Activated B cell treated with CpG ODN at 0.5 μM for 24 hours (primary cell): ENCODE measurements at regions not wholly inside any gene's neighbourhood (a gene's known extent, or its start where the extent isn't known, plus 50 kb on each side); places are given as distances from the start of the nearest gene placed in this dataset.

ENCODE experiments used
- ATAC-seq: fragments of 200-7000 bp; cut with Tn5 transposase; one replicate; pipeline ENCODE4 v1.10.0; 2021; ENCODE audit warnings: low read depth, mild to moderate bottlenecking, moderate library complexity
- CTCF ChIA-PET: fragments of 350-600 bp; sonication (Branson Sonifier 250); formaldehyde crosslinking; loops from one replicate; lab custom pipeline; 2021; ENCODE audit warnings: antibody characterized with exemption; lab: Charles Lee
- POLR2A ChIA-PET: fragments of 350-600 bp; sonication (Branson Sonifier 250); formaldehyde crosslinking; loops from one replicate; lab custom pipeline; 2021; ENCODE audit warnings: antibody characterized with exemption; lab: Charles Lee
- DNase-seq: peaks from one replicate; pipeline ENCODE4 v3.0.0; 2022
- H3K27ac Mint-ChIP-seq: one replicate; pipeline ENCODE4 v1.8.0; 2020; ENCODE audit warnings: mixed read lengths
- H3K27me3 Mint-ChIP-seq: one replicate; pipeline ENCODE4 v1.8.0; 2021; ENCODE audit warnings: mixed read lengths
- H3K36me3 Mint-ChIP-seq: one replicate; pipeline ENCODE4 v1.8.0; 2021; ENCODE audit warnings: low read depth, mixed read lengths
- H3K4me1 Mint-ChIP-seq: one replicate; pipeline ENCODE4 v1.8.0; 2021; ENCODE audit warnings: mixed read lengths
- H3K4me3 Mint-ChIP-seq: one replicate; pipeline ENCODE4 v1.8.0; 2020; ENCODE audit warnings: mild to moderate bottlenecking, mixed read lengths
- H3K9me3 Mint-ChIP-seq: one replicate; pipeline ENCODE4 v1.8.0; 2020; ENCODE audit warnings: mixed read lengths
- intact Hi-C: fragments of 100-400 bp; cut with micrococcal nuclease; formaldehyde crosslinking; loops from one replicate; pipeline ENCODE4 v1.15.1; 2024
- TF ChIP-seq, protein P1 (sequence below): fragments of 200-600 bp; IDR thresholded peaks from one replicate; pipeline ENCODE4 v1.8.0; 2022; ENCODE audit warnings: antibody characterized with exemption, mild to moderate bottlenecking

DNA sequence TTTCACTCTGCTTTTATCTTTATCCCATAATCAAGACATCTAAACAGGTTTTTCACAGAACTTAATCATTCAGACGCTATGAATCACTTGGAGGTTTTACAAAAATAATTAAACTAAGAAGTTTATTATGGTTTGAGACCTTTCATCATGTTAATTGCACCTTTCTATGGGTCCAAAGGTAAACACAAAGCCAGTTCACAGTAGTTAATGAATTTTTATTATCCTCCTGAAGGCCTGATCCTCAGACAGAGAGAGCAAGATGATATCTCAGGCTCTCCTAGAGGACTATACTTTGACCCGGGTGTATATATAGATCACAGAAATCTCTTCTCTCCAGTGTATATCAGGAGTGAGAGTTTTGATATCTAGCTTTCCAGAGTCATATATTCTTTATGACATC is 1044.3 kb upstream of the RAG2 start:
- ChIA-PET CTCF (no interaction called here), POLR2A (no interaction called here)
- peaks cover under 1% of the 10 kb centered on the region for H3K9me3 Mint-ChIP-seq
- DNase-seq (no peak), ATAC-seq (no peak)
- H3K27ac Mint-ChIP-seq = no peak overlapping the region
- no peak overlapping the region for H3K4me3 Mint-ChIP-seq
- H3K4me1 Mint-ChIP-seq = no peaks in the 10 kb centered on the region
- intact Hi-C loops = no loop called here
- TF ChIP-seq, protein P1, sequence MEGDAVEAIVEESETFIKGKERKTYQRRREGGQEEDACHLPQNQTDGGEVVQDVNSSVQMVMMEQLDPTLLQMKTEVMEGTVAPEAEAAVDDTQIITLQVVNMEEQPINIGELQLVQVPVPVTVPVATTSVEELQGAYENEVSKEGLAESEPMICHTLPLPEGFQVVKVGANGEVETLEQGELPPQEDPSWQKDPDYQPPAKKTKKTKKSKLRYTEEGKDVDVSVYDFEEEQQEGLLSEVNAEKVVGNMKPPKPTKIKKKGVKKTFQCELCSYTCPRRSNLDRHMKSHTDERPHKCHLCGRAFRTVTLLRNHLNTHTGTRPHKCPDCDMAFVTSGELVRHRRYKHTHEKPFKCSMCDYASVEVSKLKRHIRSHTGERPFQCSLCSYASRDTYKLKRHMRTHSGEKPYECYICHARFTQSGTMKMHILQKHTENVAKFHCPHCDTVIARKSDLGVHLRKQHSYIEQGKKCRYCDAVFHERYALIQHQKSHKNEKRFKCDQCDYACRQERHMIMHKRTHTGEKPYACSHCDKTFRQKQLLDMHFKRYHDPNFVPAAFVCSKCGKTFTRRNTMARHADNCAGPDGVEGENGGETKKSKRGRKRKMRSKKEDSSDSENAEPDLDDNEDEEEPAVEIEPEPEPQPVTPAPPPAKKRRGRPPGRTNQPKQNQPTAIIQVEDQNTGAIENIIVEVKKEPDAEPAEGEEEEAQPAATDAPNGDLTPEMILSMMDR = no peak
- H3K27me3 Mint-ChIP-seq = no peaks in the 10 kb centered on the region
- no peaks in the 10 kb centered on the region for H3K36me3 Mint-ChIP-seq

DNA sequence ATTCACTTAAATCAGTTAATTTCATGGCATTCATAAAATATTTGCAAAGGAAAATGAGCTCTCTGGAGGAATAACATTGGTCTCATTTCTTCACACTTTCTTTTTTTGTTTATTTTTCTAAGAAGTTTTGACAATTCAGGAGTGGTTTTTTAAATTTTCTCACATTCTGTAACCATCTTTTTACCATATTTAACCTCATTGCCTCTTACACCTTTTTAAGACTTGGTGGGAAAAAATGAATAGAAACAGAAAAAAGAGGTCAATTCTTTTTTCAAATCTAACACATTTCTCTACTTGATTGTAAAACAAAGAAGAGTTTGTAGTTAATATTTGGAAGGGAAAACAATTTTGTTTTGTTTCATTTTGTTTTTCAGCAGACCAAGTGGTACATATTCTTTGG is 1034.7 kb upstream of the RAG2 start:
- Mint-ChIP-seq H3K27ac (no peak overlapping the region), H3K36me3 (no peaks in the 10 kb centered on the region), H3K9me3 (peaks cover 17% of the 10 kb centered on the region), H3K27me3 (no peaks in the 10 kb centered on the region), H3K4me1 (no peaks in the 10 kb centered on the region), H3K4me3 (no peak overlapping the region)
- ChIA-PET POLR2A (no interaction called here), CTCF (no interaction called here)
- DNase-seq = no peak
- TF ChIP-seq, protein P1 = no peak
- intact Hi-C loops = no loop called here
- no peak for ATAC-seq

DNA sequence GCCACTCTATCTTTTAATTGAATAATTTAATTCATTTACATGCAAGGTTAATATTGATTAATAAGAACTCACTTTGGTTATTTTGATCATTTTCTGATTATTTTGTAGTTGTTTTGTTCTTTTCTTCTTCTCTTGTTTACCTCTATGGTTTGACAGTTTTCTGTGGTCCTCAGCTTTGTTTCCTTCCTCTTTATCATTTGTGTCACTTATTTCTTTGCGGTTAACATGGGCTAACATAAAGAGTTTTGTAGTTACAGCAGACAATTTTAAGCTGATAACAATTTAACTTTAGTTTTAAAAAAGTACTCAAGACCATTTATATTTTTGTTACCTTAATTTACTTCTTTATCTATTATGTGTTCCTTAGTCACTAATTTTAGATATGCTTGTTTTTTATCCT is 1032.8 kb upstream of the RAG2 start:
- no peaks in the 10 kb centered on the region for H3K27me3 Mint-ChIP-seq
- ATAC-seq = no peak
- H3K36me3 Mint-ChIP-seq = no peaks in the 10 kb centered on the region
- CTCF ChIA-PET = no interaction called here
- H3K9me3 Mint-ChIP-seq = peaks cover 19% of the 10 kb centered on the region
- DNase-seq = no peak
- no peak overlapping the region for H3K4me3 Mint-ChIP-seq
- intact Hi-C loops = no loop called here
- TF ChIP-seq, protein P1 = no peak
- H3K27ac Mint-ChIP-seq = no peak overlapping the region
- POLR2A ChIA-PET = no interaction called here
- no peaks in the 10 kb centered on the region for H3K4me1 Mint-ChIP-seq

DNA sequence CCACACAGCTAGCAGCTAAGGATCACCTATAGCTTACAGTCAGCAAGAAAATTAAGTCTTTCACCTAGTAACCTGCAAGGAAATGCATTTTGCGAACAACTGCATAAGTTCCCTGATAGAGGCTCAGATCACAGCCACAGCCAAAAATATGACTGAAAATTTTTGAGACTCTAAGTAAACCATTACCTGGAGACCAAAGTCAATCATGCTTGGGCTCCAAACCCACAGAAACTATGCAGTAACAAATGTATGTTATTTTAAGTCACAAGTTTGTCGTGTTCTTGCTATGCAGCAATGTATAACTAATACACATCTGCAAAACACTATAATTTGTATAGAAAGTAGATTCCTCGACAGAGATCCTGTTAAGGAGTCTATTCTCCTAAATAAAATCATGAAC is 1025.7 kb upstream of the RAG2 start:
- intact Hi-C loops = no loop called here
- ChIA-PET POLR2A (no interaction called here), CTCF (no interaction called here)
- TF ChIP-seq, protein P1 = no peak
- no peaks in the 10 kb centered on the region for H3K27me3 Mint-ChIP-seq
- no peaks in the 10 kb centered on the region for H3K36me3 Mint-ChIP-seq
- ATAC-seq = no peak
- H3K4me3 Mint-ChIP-seq = no peak overlapping the region
- H3K9me3 Mint-ChIP-seq = peaks cover 12% of the 10 kb centered on the region
- no peak for DNase-seq
- H3K27ac Mint-ChIP-seq = no peak overlapping the region
- H3K4me1 Mint-ChIP-seq = no peaks in the 10 kb centered on the region

DNA sequence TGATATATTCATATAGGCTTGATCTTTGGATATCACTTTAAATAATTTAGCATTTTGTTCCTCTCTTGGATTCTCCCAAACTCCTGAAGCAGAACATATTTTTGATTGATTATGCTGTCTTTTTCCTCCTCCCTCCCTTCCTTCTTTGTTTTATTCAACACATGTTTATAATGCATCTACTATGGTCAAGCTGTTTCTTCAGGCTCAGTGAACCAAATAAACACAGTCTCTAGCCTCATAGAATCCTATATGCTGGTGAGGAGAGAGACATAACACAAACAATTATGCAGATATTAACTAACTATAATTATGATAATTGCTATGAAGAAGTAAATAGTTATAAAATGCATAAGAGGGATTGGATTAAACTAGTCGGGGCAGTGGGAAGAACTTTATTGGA is 1023.6 kb upstream of the RAG2 start:
- intact Hi-C loops = no loop called here
- DNase-seq (no peak), ATAC-seq (no peak)
- TF ChIP-seq, protein P1 = no peak
- POLR2A ChIA-PET = no interaction called here
- Mint-ChIP-seq H3K36me3 (no peaks in the 10 kb centered on the region), H3K4me3 (no peak overlapping the region), H3K9me3 (peaks cover 5% of the 10 kb centered on the region), H3K27me3 (no peaks in the 10 kb centered on the region), H3K27ac (no peak overlapping the region), H3K4me1 (no peaks in the 10 kb centered on the region)
- CTCF ChIA-PET = no interaction called here
